GM20000 (cell line): ENCODE measurements at regions not wholly inside any gene's neighbourhood (a gene's known extent, or its start where the extent isn't known, plus 50 kb on each side); places are given as distances from the start of the nearest gene placed in this dataset.
"Not testable (repeated sequence)": the region's sequence is repeated elsewhere in the genome, so short reads cannot be mapped to it uniquely, and the experiment has no call there.

Source experiments
- DNase-seq: peaks from one replicate; pipeline ENCODE4 v3.0.0; 2012; ENCODE audit warnings: low spot score
- CTCF ChIP-seq: IDR thresholded peaks from 2 replicates; pipeline ENCODE4 v1.5.1; 2012; ENCODE audit warnings: mild to moderate bottlenecking, control low read depth; ENCODE audit errors: extremely low read depth, missing control alignments

GRCh38 chr12:70008944-70009343, 183.9 kb downstream of the MYRFL start:
- DNase-seq = no peak
- no peak for TF ChIP-seq CTCF

- DNase-seq = no peak
- no peak for TF ChIP-seq CTCF
Measured at GRCh38 chr12:70011353-70011752, 186.3 kb downstream of the MYRFL start.

GRCh38 chr12:70013016-70013415, 188.0 kb downstream of the MYRFL start:
- not testable (repeated sequence) for DNase-seq

GRCh38 chr12:70028515-70028914, 203.5 kb downstream of the MYRFL start:
- TF ChIP-seq CTCF = no peak
- no peak for DNase-seq

- TF ChIP-seq CTCF = no peak
- no peak for DNase-seq
Measured at GRCh38 chr12:70028918-70029317, 203.9 kb downstream of the MYRFL start.

GRCh38 chr12:70031046-70031445, 206.0 kb downstream of the MYRFL start:
- no peak for TF ChIP-seq CTCF
- DNase-seq = no peak

GRCh38 chr12:70032076-70032475, 207.0 kb downstream of the MYRFL start:
- TF ChIP-seq CTCF = no peak
- no peak for DNase-seq

- TF ChIP-seq CTCF = no peak
- no peak for DNase-seq
Measured at GRCh38 chr12:70033310-70033709, 208.3 kb downstream of the MYRFL start.
